ENCODE measurements at regions not wholly inside any gene's neighbourhood (a gene's known extent, or its start where the extent isn't known, plus 50 kb on each side); places are given as distances from the start of the nearest gene placed in this dataset.

GRCh38 chr12:115380546-115381120 is 696.7 kb upstream of the TBX3 start:
- no peaks in the 10 kb centered on the region for H3K27me3 ChIP-seq (ENCODE audit: control insufficient read depth in 1 of 2, insufficient read depth in 2 of 2, low read length in 1 of 2)
- 83 to 84% methylated on average over 9 of the region's 9 CpGs for WGBS, 2 donors
- no peak for DNase-seq
- no peak overlapping the region for H3K27ac ChIP-seq (ENCODE audit: low read depth in 1 of 2, low read length in 2 of 2)
- H3K4me1 ChIP-seq (ENCODE audit: control insufficient read depth in 1 of 2, insufficient read depth in 2 of 2, low read length in 2 of 2), result no peaks in the 10 kb centered on the region
- intact Hi-C loops (cut with DNase I), result no loop called here
- no peaks in the 10 kb centered on the region for H3K9me3 ChIP-seq (ENCODE audit: control insufficient read depth, low read length)
- no peak overlapping the region for H3K4me3 ChIP-seq (ENCODE audit: low read length in 2 of 2)
- no peaks in the 10 kb centered on the region for H3K36me3 ChIP-seq (ENCODE audit: control insufficient read depth in 1 of 2, insufficient read depth in 2 of 2, low read length in 1 of 2)
- no peak for ATAC-seq (ENCODE audit: low FRiP score)

GRCh38 chr12:115378291-115378690 is 694.3 kb upstream of the TBX3 start:
- H3K4me3 ChIP-seq (ENCODE audit: low read length in 2 of 2), result no peak overlapping the region
- no peaks in the 10 kb centered on the region for H3K4me1 ChIP-seq (ENCODE audit: control insufficient read depth in 1 of 2, insufficient read depth in 2 of 2, low read length in 2 of 2)
- DNase-seq (no peak), ATAC-seq (ENCODE audit: low FRiP score) (no peak)
- no peaks in the 10 kb centered on the region for H3K27me3 ChIP-seq (ENCODE audit: control insufficient read depth in 1 of 2, insufficient read depth in 2 of 2, low read length in 1 of 2)
- intact Hi-C loops (cut with DNase I), result no loop called here
- H3K9me3 ChIP-seq (ENCODE audit: control insufficient read depth, low read length), result no peaks in the 10 kb centered on the region
- no peaks in the 10 kb centered on the region for H3K36me3 ChIP-seq (ENCODE audit: control insufficient read depth in 1 of 2, insufficient read depth in 2 of 2, low read length in 1 of 2)
- no peak overlapping the region for H3K27ac ChIP-seq (ENCODE audit: low read depth in 1 of 2, low read length in 2 of 2)
- WGBS, 2 donors, result 80 to 86% methylated on average over 2 of the region's 2 CpGs

GRCh38 chr12:115377779-115378178 is 693.8 kb upstream of the TBX3 start:
- H3K27me3 ChIP-seq (ENCODE audit: control insufficient read depth in 1 of 2, insufficient read depth in 2 of 2, low read length in 1 of 2), result no peaks in the 10 kb centered on the region
- no peaks in the 10 kb centered on the region for H3K36me3 ChIP-seq (ENCODE audit: control insufficient read depth in 1 of 2, insufficient read depth in 2 of 2, low read length in 1 of 2)
- H3K27ac ChIP-seq (ENCODE audit: low read depth in 1 of 2, low read length in 2 of 2), result no peak overlapping the region
- WGBS, 2 donors, result 86 to 90% methylated on average over 7 of the region's 7 CpGs
- DNase-seq, result no peak
- no peak overlapping the region for H3K4me3 ChIP-seq (ENCODE audit: low read length in 2 of 2)
- no peak for ATAC-seq (ENCODE audit: low FRiP score)
- intact Hi-C loops (cut with DNase I), result no loop called here
- no peaks in the 10 kb centered on the region for H3K4me1 ChIP-seq (ENCODE audit: control insufficient read depth in 1 of 2, insufficient read depth in 2 of 2, low read length in 2 of 2)
- H3K9me3 ChIP-seq (ENCODE audit: control insufficient read depth, low read length), result no peaks in the 10 kb centered on the region

GRCh38 chr12:115377230-115377629 is 693.3 kb upstream of the TBX3 start:
- intact Hi-C loops (cut with DNase I), result no loop called here
- Histone ChIP-seq H3K4me1 (ENCODE audit: control insufficient read depth in 1 of 2, insufficient read depth in 2 of 2, low read length in 2 of 2) (no peaks in the 10 kb centered on the region), H3K36me3 (ENCODE audit: control insufficient read depth in 1 of 2, insufficient read depth in 2 of 2, low read length in 1 of 2) (no peaks in the 10 kb centered on the region), H3K27ac (ENCODE audit: low read depth in 1 of 2, low read length in 2 of 2) (no peak overlapping the region), H3K4me3 (ENCODE audit: low read length in 2 of 2) (no peak overlapping the region), H3K9me3 (ENCODE audit: control insufficient read depth, low read length) (no peaks in the 10 kb centered on the region), H3K27me3 (ENCODE audit: control insufficient read depth in 1 of 2, insufficient read depth in 2 of 2, low read length in 1 of 2) (no peaks in the 10 kb centered on the region)
- DNase-seq (no peak), ATAC-seq (ENCODE audit: low FRiP score) (no peak)
- WGBS, 2 donors, result 78 to 89% methylated on average over 8 of the region's 8 CpGs

GRCh38 chr12:115375186-115375991 is 691.4 kb upstream of the TBX3 start:
- H3K27me3 ChIP-seq (ENCODE audit: control insufficient read depth in 1 of 2, insufficient read depth in 2 of 2, low read length in 1 of 2), result no peaks in the 10 kb centered on the region
- 68 to 76% methylated on average over 12 of the region's 12 CpGs for WGBS, 2 donors
- intact Hi-C loops (cut with DNase I), result no loop called here
- H3K36me3 ChIP-seq (ENCODE audit: control insufficient read depth in 1 of 2, insufficient read depth in 2 of 2, low read length in 1 of 2), result no peaks in the 10 kb centered on the region
- ATAC-seq (ENCODE audit: low FRiP score) (no peak), DNase-seq (no peak)
- H3K27ac ChIP-seq (ENCODE audit: low read depth in 1 of 2, low read length in 2 of 2), result no peak overlapping the region
- H3K9me3 ChIP-seq (ENCODE audit: control insufficient read depth, low read length), result no peaks in the 10 kb centered on the region
- H3K4me3 ChIP-seq (ENCODE audit: low read length in 2 of 2), result no peak overlapping the region
- no peaks in the 10 kb centered on the region for H3K4me1 ChIP-seq (ENCODE audit: control insufficient read depth in 1 of 2, insufficient read depth in 2 of 2, low read length in 2 of 2)

GRCh38 chr12:115374480-115375185 is 690.7 kb upstream of the TBX3 start:
- no peaks in the 10 kb centered on the region for H3K9me3 ChIP-seq (ENCODE audit: control insufficient read depth, low read length)
- 93 to 95% methylated on average over 4 of the region's 4 CpGs for WGBS, 2 donors
- H3K27me3 ChIP-seq (ENCODE audit: control insufficient read depth in 1 of 2, insufficient read depth in 2 of 2, low read length in 1 of 2), result no peaks in the 10 kb centered on the region
- DNase-seq (no peak), ATAC-seq (ENCODE audit: low FRiP score) (no peak)
- H3K4me1 ChIP-seq (ENCODE audit: control insufficient read depth in 1 of 2, insufficient read depth in 2 of 2, low read length in 2 of 2), result no peaks in the 10 kb centered on the region
- no peaks in the 10 kb centered on the region for H3K36me3 ChIP-seq (ENCODE audit: control insufficient read depth in 1 of 2, insufficient read depth in 2 of 2, low read length in 1 of 2)
- intact Hi-C loops (cut with DNase I), result no loop called here
- H3K4me3 ChIP-seq (ENCODE audit: low read length in 2 of 2), result no peak overlapping the region
- no peak overlapping the region for H3K27ac ChIP-seq (ENCODE audit: low read depth in 1 of 2, low read length in 2 of 2)

GRCh38 chr12:115371711-115372110 is 687.7 kb upstream of the TBX3 start:
- Histone ChIP-seq H3K36me3 (ENCODE audit: control insufficient read depth in 1 of 2, insufficient read depth in 2 of 2, low read length in 1 of 2) (no peaks in the 10 kb centered on the region), H3K27ac (ENCODE audit: low read depth in 1 of 2, low read length in 2 of 2) (no peak overlapping the region), H3K27me3 (ENCODE audit: control insufficient read depth in 1 of 2, insufficient read depth in 2 of 2, low read length in 1 of 2) (no peaks in the 10 kb centered on the region), H3K4me1 (ENCODE audit: control insufficient read depth in 1 of 2, insufficient read depth in 2 of 2, low read length in 2 of 2) (no peaks in the 10 kb centered on the region), H3K4me3 (ENCODE audit: low read length in 2 of 2) (no peak overlapping the region), H3K9me3 (ENCODE audit: control insufficient read depth, low read length) (no peaks in the 10 kb centered on the region)
- DNase-seq, result no peak
- WGBS, 2 donors, result 98 to 100% methylated on average over 4 of the region's 4 CpGs
- intact Hi-C loops (cut with DNase I), result no loop called here
- ATAC-seq (ENCODE audit: low FRiP score), result no peak

GRCh38 chr12:115370650-115371049 is 686.7 kb upstream of the TBX3 start:
- H3K4me1 ChIP-seq (ENCODE audit: control insufficient read depth in 1 of 2, insufficient read depth in 2 of 2, low read length in 2 of 2), result no peaks in the 10 kb centered on the region
- H3K27me3 ChIP-seq (ENCODE audit: control insufficient read depth in 1 of 2, insufficient read depth in 2 of 2, low read length in 1 of 2), result no peaks in the 10 kb centered on the region
- ATAC-seq (ENCODE audit: low FRiP score) (no peak), DNase-seq (no peak)
- no peak overlapping the region for H3K27ac ChIP-seq (ENCODE audit: low read depth in 1 of 2, low read length in 2 of 2)
- intact Hi-C loops (cut with DNase I), result no loop called here
- no peaks in the 10 kb centered on the region for H3K36me3 ChIP-seq (ENCODE audit: control insufficient read depth in 1 of 2, insufficient read depth in 2 of 2, low read length in 1 of 2)
- no peak overlapping the region for H3K4me3 ChIP-seq (ENCODE audit: low read length in 2 of 2)
- H3K9me3 ChIP-seq (ENCODE audit: control insufficient read depth, low read length), result no peaks in the 10 kb centered on the region
- WGBS, 2 donors, result 84 to 86% methylated on average over 6 of the region's 6 CpGs

GRCh38 chr12:115370207-115370606 is 686.2 kb upstream of the TBX3 start:
- 88 to 90% methylated on average over 3 of the region's 3 CpGs for WGBS, 2 donors

More at GRCh38 chr12:115370207-115370606, 686.2 kb upstream of the TBX3 start:
- Histone ChIP-seq H3K36me3 (ENCODE audit: control insufficient read depth in 1 of 2, insufficient read depth in 2 of 2, low read length in 1 of 2) (no peaks in the 10 kb centered on the region), H3K4me3 (ENCODE audit: low read length in 2 of 2) (no peak overlapping the region), H3K4me1 (ENCODE audit: control insufficient read depth in 1 of 2, insufficient read depth in 2 of 2, low read length in 2 of 2) (no peaks in the 10 kb centered on the region), H3K9me3 (ENCODE audit: control insufficient read depth, low read length) (no peaks in the 10 kb centered on the region), H3K27ac (ENCODE audit: low read depth in 1 of 2, low read length in 2 of 2) (no peak overlapping the region), H3K27me3 (ENCODE audit: control insufficient read depth in 1 of 2, insufficient read depth in 2 of 2, low read length in 1 of 2) (no peaks in the 10 kb centered on the region)
- DNase-seq (no peak), ATAC-seq (ENCODE audit: low FRiP score) (no peak)
- intact Hi-C loops (cut with DNase I), result no loop called here

Data from aorta (tissue), 5 donors.